HepG2 (cell line): ENCODE measurements at regions not wholly inside any gene's neighbourhood (a gene's known extent, or its start where the extent isn't known, plus 50 kb on each side); places are given as distances from the start of the nearest gene placed in this dataset.
A peak's percentile ranks its signal among the peaks of the same experiment; 100 is the strongest.

Experiments
- GATAD2A ChIP-seq: IDR thresholded peaks from 2 replicates; pipeline ENCODE4 v1.6.1; 2016
- GTF2F1 ChIP-seq: fragments of 150-350 bp; IDR thresholded peaks from 2 replicates; pipeline ENCODE4 v1.6.1; 2014; ENCODE audit warnings: low read length
- MEF2D ChIP-seq: sonication (generic); formaldehyde crosslinking; IDR thresholded peaks from 2 replicates; pipeline ENCODE4 v1.5.1; 2020; ENCODE audit warnings: mild to moderate bottlenecking, missing genetic modification reagents
- NFE2L2 ChIP-seq: fragments of 150-350 bp; IDR thresholded peaks from 2 replicates; pipeline ENCODE4 v1.6.1; 2014; ENCODE audit warnings: low read length
- NR2F6 ChIP-seq, 2 experiments: IDR thresholded peaks; 2 replicates each; pipeline ENCODE4 v1.6.1; 2016; ENCODE audit warnings: antibody characterized with exemption in 1 of 2, mild to moderate bottlenecking in 1 of 2
- RFX3 ChIP-seq: IDR thresholded peaks from 2 replicates; pipeline ENCODE4 v1.6.1; 2016; ENCODE audit warnings: missing biosample characterization, missing genetic modification reagents
- TAF1 ChIP-seq: sonication (generic); formaldehyde crosslinking; IDR thresholded peaks from 2 replicates; pipeline ENCODE4 v1.4.0; 2020; ENCODE audit warnings: missing genetic modification reagents
- YY1 ChIP-seq: IDR thresholded peaks from 2 replicates; pipeline ENCODE4 v1.6.1; 2011; ENCODE audit warnings: low read length, low read depth, moderate library complexity, mild to moderate bottlenecking; ENCODE audit not compliant: insufficient read depth, insufficient replicate concordance
- ZNF136 ChIP-seq: sonication (generic); formaldehyde crosslinking; IDR thresholded peaks from 2 replicates; pipeline ENCODE4 v1.8.1; 2022; ENCODE audit warnings: low read depth, mild to moderate bottlenecking, moderate library complexity, missing genetic modification reagents
- ZNF609 ChIP-seq: sonication (generic); formaldehyde crosslinking; IDR thresholded peaks from 2 replicates; pipeline ENCODE4 v1.4.0; 2020; ENCODE audit warnings: mild to moderate bottlenecking, missing genetic modification reagents, borderline replicate concordance
- TF ChIP-seq, protein P1 (sequence below): sonication (generic); formaldehyde crosslinking; IDR thresholded peaks from 2 replicates; pipeline ENCODE4 v1.5.0; 2020; ENCODE audit warnings: mild to moderate bottlenecking, missing genetic modification reagents, moderate library complexity
- TF ChIP-seq, protein P2 (sequence below): sonication (generic); formaldehyde crosslinking; IDR thresholded peaks from 2 replicates; pipeline ENCODE4 v1.4.0; 2020; ENCODE audit warnings: missing genetic modification reagents

GRCh38 chr5:14977058-14977685 is 105.6 kb upstream of the ANKH start:
- TF ChIP-seq, protein P1, sequence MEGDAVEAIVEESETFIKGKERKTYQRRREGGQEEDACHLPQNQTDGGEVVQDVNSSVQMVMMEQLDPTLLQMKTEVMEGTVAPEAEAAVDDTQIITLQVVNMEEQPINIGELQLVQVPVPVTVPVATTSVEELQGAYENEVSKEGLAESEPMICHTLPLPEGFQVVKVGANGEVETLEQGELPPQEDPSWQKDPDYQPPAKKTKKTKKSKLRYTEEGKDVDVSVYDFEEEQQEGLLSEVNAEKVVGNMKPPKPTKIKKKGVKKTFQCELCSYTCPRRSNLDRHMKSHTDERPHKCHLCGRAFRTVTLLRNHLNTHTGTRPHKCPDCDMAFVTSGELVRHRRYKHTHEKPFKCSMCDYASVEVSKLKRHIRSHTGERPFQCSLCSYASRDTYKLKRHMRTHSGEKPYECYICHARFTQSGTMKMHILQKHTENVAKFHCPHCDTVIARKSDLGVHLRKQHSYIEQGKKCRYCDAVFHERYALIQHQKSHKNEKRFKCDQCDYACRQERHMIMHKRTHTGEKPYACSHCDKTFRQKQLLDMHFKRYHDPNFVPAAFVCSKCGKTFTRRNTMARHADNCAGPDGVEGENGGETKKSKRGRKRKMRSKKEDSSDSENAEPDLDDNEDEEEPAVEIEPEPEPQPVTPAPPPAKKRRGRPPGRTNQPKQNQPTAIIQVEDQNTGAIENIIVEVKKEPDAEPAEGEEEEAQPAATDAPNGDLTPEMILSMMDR (CRISPR knock-in tag), result no peak
- no peak for TF ChIP-seq RFX3
- no peak for TF ChIP-seq MEF2D
- no peak for TF ChIP-seq NFE2L2
- no peak for TF ChIP-seq ZNF609 (CRISPR knock-in tag)
- TF ChIP-seq, protein P2, sequence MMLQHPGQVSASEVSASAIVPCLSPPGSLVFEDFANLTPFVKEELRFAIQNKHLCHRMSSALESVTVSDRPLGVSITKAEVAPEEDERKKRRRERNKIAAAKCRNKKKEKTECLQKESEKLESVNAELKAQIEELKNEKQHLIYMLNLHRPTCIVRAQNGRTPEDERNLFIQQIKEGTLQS (CRISPR knock-in tag), result no peak
- no peak for TF ChIP-seq GTF2F1
- peak; percentile 48 for TF ChIP-seq NR2F6 (IDR thresholded peaks at IDR 0.05)
- TF ChIP-seq NR2F6 (CRISPR knock-in tag; IDR thresholded peaks at IDR 0.05), result 0 out of 2 replicates have a peak, but pooled peaks have one; percentile 36
- no peak for TF ChIP-seq GATAD2A (CRISPR knock-in tag)
- TF ChIP-seq ZNF136 (CRISPR knock-in tag), result no peak
- no peak for TF ChIP-seq TAF1 (CRISPR knock-in tag)
- no peak for TF ChIP-seq YY1
